Keratinocyte (primary cell): ENCODE measurements at regions not wholly inside any gene's neighbourhood (a gene's known extent, or its start where the extent isn't known, plus 50 kb on each side); places are given as distances from the start of the nearest gene placed in this dataset.

Experiments used
- DNase-seq: peaks from one replicate; pipeline ENCODE4 v3.0.0-alpha.2; 2011; ENCODE audit warnings: low read depth, missing footprints, low spot score
- FAIRE-seq: peaks from 2 replicates; lab custom pipeline; 2011; peaks lifted over from hg19 to GRCh38; lab: Jason Lieb, UNC
- H2AFZ ChIP-seq: 2 replicates; pipeline ENCODE4 v1.6.0; 2012; ENCODE audit warnings: low read length, control low read depth, inconsistent platforms; ENCODE audit not compliant: control insufficient read depth
- H3K27ac ChIP-seq: 2 replicates; pipeline ENCODE4 v1.5.1; 2011; ENCODE audit warnings: low read length; ENCODE audit not compliant: control insufficient read depth, insufficient read depth
- H3K27me3 ChIP-seq: 3 replicates; pipeline ENCODE4 v1.6.0; 2011; ENCODE audit warnings: low read length; ENCODE audit not compliant: control insufficient read depth, insufficient read depth; ENCODE audit errors: extremely low read depth
- H3K36me3 ChIP-seq, 2 experiments: 2 replicates in 1 of 2; 3 replicates in 1 of 2; pipeline ENCODE4 v1.5.1; 2011; ENCODE audit warnings: low read length in 2 of 2, mild to moderate bottlenecking in 1 of 2; ENCODE audit not compliant: control insufficient read depth in 2 of 2, insufficient read depth in 2 of 2; ENCODE audit errors: extremely low read depth in 1 of 2
- H3K4me1 ChIP-seq: 3 replicates; pipeline ENCODE4 v1.5.1; 2011; ENCODE audit warnings: low read length; ENCODE audit not compliant: control insufficient read depth, insufficient read depth; ENCODE audit errors: extremely low read depth
- H3K4me2 ChIP-seq: 3 replicates; pipeline ENCODE4 v1.6.0; 2011; ENCODE audit warnings: low read depth, low read length; ENCODE audit not compliant: control insufficient read depth, insufficient read depth; ENCODE audit errors: extremely low read depth
- H3K4me3 ChIP-seq, 3 experiments: fragments of 200-600 bp in 1 of 3; sonication (generic) in 1 of 3; 2 replicates in 2 of 3; 3 replicates in 1 of 3; pipeline ENCODE4 v1.5.1; 2011 to 2016; ENCODE audit warnings: low read length in 3 of 3, mild to moderate bottlenecking in 3 of 3, control low read depth in 2 of 3, inconsistent platforms in 1 of 3, low read depth in 1 of 3, mixed read lengths in 1 of 3, mixed run types in 1 of 3, moderate library complexity in 1 of 3; ENCODE audit not compliant: control insufficient read depth in 2 of 3, insufficient read depth in 2 of 3; ENCODE audit errors: extremely low read depth in 1 of 3
- H3K79me2 ChIP-seq: 2 replicates; pipeline ENCODE4 v1.6.0; 2012; ENCODE audit warnings: low read length; ENCODE audit not compliant: control insufficient read depth, insufficient read depth
- H3K9ac ChIP-seq: 3 replicates; pipeline ENCODE4 v1.6.0; 2011; ENCODE audit warnings: low read length; ENCODE audit not compliant: control insufficient read depth, insufficient read depth; ENCODE audit errors: extremely low read depth
- H3K9me1 ChIP-seq: 3 replicates; pipeline ENCODE4 v1.6.0; 2011; ENCODE audit warnings: low read length; ENCODE audit not compliant: control insufficient read depth, insufficient read depth; ENCODE audit errors: extremely low read depth
- H3K9me3 ChIP-seq: 2 replicates; pipeline ENCODE4 v1.5.1; 2012; ENCODE audit warnings: low read depth, low read length; ENCODE audit not compliant: control insufficient read depth
- H4K20me1 ChIP-seq: 3 replicates; pipeline ENCODE4 v1.6.0; 2011; ENCODE audit warnings: low read length; ENCODE audit not compliant: control insufficient read depth, insufficient read depth; ENCODE audit errors: extremely low read depth
- CTCF ChIP-seq, 3 experiments: IDR thresholded peaks in 1 of 3; conservative IDR thresholded peaks in 1 of 3; optimal IDR thresholded peaks in 1 of 3; 2 replicates in 2 of 3; 3 replicates in 1 of 3; pipeline versions ENCODE3 to v1.5.1; 2011; ENCODE audit warnings: low read length in 3 of 3, mild to moderate bottlenecking in 3 of 3, moderate library complexity in 2 of 3, control low read depth in 1 of 3, inconsistent platforms in 1 of 3; ENCODE audit not compliant: insufficient read depth in 2 of 3; ENCODE audit errors: extremely low read depth in 1 of 3
- EZH2 ChIP-seq: IDR thresholded peaks from one replicate; pipeline ENCODE4 v1.6.1; 2012; ENCODE audit warnings: inconsistent platforms, mild to moderate bottlenecking, low read length, moderate library complexity
- dilution Hi-C: fragments of 300-500 bp; cut with MboI; formaldehyde crosslinking; loops from one replicate; pipeline ENCODE4 v1.7.0; 2020; ENCODE audit warnings: low sequenced_read_pairs; ENCODE audit not compliant: extremely low pct_ligation_motif_present

GRCh38 chr14:80127466-80127865, 83.8 kb downstream of the DIO2 start:
- TF ChIP-seq EZH2: no peak
- TF ChIP-seq CTCF (optimal IDR thresholded peaks at IDR 0.05 in 1 of 3, IDR thresholded peaks at IDR 0.05 in 1 of 3, conservative IDR thresholded peaks at IDR 0.05 in 1 of 3; ENCODE audit: extremely low read depth in 1 of 3, insufficient read depth in 2 of 3, low read length in 3 of 3): no peak
- dilution Hi-C loops: no loop called here
- H3K9me3 ChIP-seq: no peaks in the 10 kb centered on the region

GRCh38 chr14:80124794-80125193, 86.5 kb downstream of the DIO2 start:
- H3K4me1 ChIP-seq: no peaks in the 10 kb centered on the region
- no peak overlapping the region for H3K4me2 ChIP-seq
- H3K27me3 ChIP-seq: no peaks in the 10 kb centered on the region
- no peak overlapping the region for H3K27ac ChIP-seq
- H3K36me3 ChIP-seq: no peaks in the 10 kb centered on the region
- H2AFZ ChIP-seq: no peak overlapping the region
- peaks cover 2% of the 10 kb centered on the region for H3K9me3 ChIP-seq
- no peak overlapping the region for H3K9ac ChIP-seq
- DNase-seq (no peak), FAIRE-seq (no peak)
- no peaks in the 10 kb centered on the region for H4K20me1 ChIP-seq
- no peaks in the 10 kb centered on the region for H3K79me2 ChIP-seq
- dilution Hi-C loops: no loop called here
- TF ChIP-seq EZH2: no peak
- no peak for TF ChIP-seq CTCF (optimal IDR thresholded peaks at IDR 0.05 in 1 of 3, IDR thresholded peaks at IDR 0.05 in 1 of 3, conservative IDR thresholded peaks at IDR 0.05 in 1 of 3; ENCODE audit: extremely low read depth in 1 of 3, insufficient read depth in 2 of 3, low read length in 3 of 3)
- no peaks in the 10 kb centered on the region for H3K9me1 ChIP-seq
- H3K4me3 ChIP-seq: no peak overlapping the region

More at GRCh38 chr14:80127466-80127865, 83.8 kb downstream of the DIO2 start:
- Histone ChIP-seq H2AFZ (no peak overlapping the region), H3K27ac (no peak overlapping the region), H3K4me3 (no peak overlapping the region), H4K20me1 (no peaks in the 10 kb centered on the region), H3K9ac (no peak overlapping the region), H3K4me1 (no peaks in the 10 kb centered on the region), H3K27me3 (no peaks in the 10 kb centered on the region), H3K9me1 (no peaks in the 10 kb centered on the region), H3K36me3 (no peaks in the 10 kb centered on the region), H3K4me2 (no peak overlapping the region), H3K79me2 (no peaks in the 10 kb centered on the region)
- no peak for DNase-seq
- no peak for FAIRE-seq
